Mesothelial cell of epicardium (in vitro differentiated cells): ENCODE measurements at regions not wholly inside any gene's neighbourhood (a gene's known extent, or its start where the extent isn't known, plus 50 kb on each side); places are given as distances from the start of the nearest gene placed in this dataset.

ENCODE experiments used
- DNase-seq, 2 experiments: peaks; one replicate each; pipeline ENCODE4 v3.0.0; 2021; ENCODE audit warnings: low spot score in 2 of 2; ENCODE audit not compliant: unreplicated experiment in 2 of 2
- H3K27ac Mint-ChIP-seq: 2 replicates; pipeline ENCODE4 v1.8.0; 2021; ENCODE audit warnings: mixed read lengths
- H3K27me3 Mint-ChIP-seq: 2 replicates; pipeline ENCODE4 v1.8.0; 2021; ENCODE audit warnings: low read depth, mixed read lengths
- H3K36me3 Mint-ChIP-seq: 2 replicates; pipeline ENCODE4 v1.8.0; 2021; ENCODE audit warnings: mixed read lengths
- H3K4me1 Mint-ChIP-seq: 2 replicates; pipeline ENCODE4 v1.8.0; 2021; ENCODE audit warnings: mixed read lengths
- H3K4me3 Mint-ChIP-seq: 2 replicates; pipeline ENCODE4 v1.8.0; 2021; ENCODE audit warnings: mild to moderate bottlenecking, moderate library complexity, mixed read lengths
- H3K9me3 Mint-ChIP-seq: 2 replicates; pipeline ENCODE4 v1.8.0; 2021; ENCODE audit warnings: mixed read lengths
- TF ChIP-seq, protein P1 (sequence below): fragments of 200-600 bp; sonication (generic); IDR thresholded peaks from one replicate; pipeline ENCODE4 v1.5.0; 2021; ENCODE audit warnings: antibody characterized with exemption; ENCODE audit not compliant: unreplicated experiment

DNA sequence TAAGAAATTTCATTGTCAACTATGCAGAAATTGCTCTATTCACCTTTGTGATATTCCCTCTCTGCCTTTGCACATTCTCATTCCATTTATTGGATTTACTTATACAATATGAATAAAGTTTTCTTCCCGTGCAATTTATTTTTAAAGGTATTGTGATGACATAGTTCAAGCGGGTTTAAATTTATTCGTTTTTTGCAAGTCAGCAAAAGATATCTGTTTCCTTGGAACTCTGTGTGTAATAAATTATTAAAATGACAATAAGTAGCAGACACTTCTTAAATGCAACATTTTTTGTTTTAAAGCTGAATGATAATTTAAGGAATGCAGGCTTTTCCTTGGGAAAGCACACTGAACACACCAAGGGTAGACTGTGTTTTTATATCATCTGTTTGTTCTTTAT is 143.1 kb downstream of the SLC41A2 start:
- Mint-ChIP-seq H3K27ac (no peak overlapping the region), H3K36me3 (peaks cover 2% of the 10 kb centered on the region), H3K9me3 (peaks cover 7% of the 10 kb centered on the region), H3K4me3 (no peak overlapping the region), H3K27me3 (no peaks in the 10 kb centered on the region), H3K4me1 (no peaks in the 10 kb centered on the region)
- TF ChIP-seq, protein P1, sequence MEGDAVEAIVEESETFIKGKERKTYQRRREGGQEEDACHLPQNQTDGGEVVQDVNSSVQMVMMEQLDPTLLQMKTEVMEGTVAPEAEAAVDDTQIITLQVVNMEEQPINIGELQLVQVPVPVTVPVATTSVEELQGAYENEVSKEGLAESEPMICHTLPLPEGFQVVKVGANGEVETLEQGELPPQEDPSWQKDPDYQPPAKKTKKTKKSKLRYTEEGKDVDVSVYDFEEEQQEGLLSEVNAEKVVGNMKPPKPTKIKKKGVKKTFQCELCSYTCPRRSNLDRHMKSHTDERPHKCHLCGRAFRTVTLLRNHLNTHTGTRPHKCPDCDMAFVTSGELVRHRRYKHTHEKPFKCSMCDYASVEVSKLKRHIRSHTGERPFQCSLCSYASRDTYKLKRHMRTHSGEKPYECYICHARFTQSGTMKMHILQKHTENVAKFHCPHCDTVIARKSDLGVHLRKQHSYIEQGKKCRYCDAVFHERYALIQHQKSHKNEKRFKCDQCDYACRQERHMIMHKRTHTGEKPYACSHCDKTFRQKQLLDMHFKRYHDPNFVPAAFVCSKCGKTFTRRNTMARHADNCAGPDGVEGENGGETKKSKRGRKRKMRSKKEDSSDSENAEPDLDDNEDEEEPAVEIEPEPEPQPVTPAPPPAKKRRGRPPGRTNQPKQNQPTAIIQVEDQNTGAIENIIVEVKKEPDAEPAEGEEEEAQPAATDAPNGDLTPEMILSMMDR: no peak
- no peak for DNase-seq
